ENCODE measurements at regions not wholly inside any gene's neighbourhood (a gene's known extent, or its start where the extent isn't known, plus 50 kb on each side); places are given as distances from the start of the nearest gene placed in this dataset.

- Mint-ChIP-seq H3K9me3 (ENCODE audit: unreplicated experiment) (no peaks in the 10 kb centered on the region), H3K4me1 (ENCODE audit: low read depth, unreplicated experiment) (no peaks in the 10 kb centered on the region), H3K27me3 (ENCODE audit: insufficient read depth, unreplicated experiment) (peaks cover 4% of the 10 kb centered on the region), H3K4me3 (ENCODE audit: unreplicated experiment) (no peak overlapping the region), H3K36me3 (ENCODE audit: insufficient read depth, unreplicated experiment) (no peaks in the 10 kb centered on the region), H3K27ac (ENCODE audit: unreplicated experiment) (no peak overlapping the region)
- no peak for TF ChIP-seq CTCF (IDR thresholded peaks at IDR 0.05; ENCODE audit: insufficient read depth in 1 of 2, low read depth in 1 of 2, low read length in 1 of 2, severe bottlenecking in 1 of 2, unreplicated experiment in 1 of 2)
- no peak for DNase-seq
- intact Hi-C loops (cut with micrococcal nuclease; ENCODE audit: unreplicated experiment), result no loop called here
- ChIA-PET POLR2A (no interaction called here), CTCF (no interaction called here)
- Histone ChIP-seq H3K27me3 (replicated peaks; ENCODE audit: control insufficient read depth, insufficient read depth, low read length) (no peaks in the 10 kb centered on the region), H3K9me3 (no peaks in the 10 kb centered on the region), H3K4me3 (ENCODE audit: low read depth, low read length) (no peak overlapping the region), H3K4me1 (no peaks in the 10 kb centered on the region), H3K36me3 (ENCODE audit: control insufficient read depth, insufficient read depth, low read length) (no peaks in the 10 kb centered on the region)
- BruUV-seq (replicated peaks), result no TSS peak
These were observed 369.2 kb downstream of the MID1IP1 start for GRCh38 chrX:39170464-39170863.

- Mint-ChIP-seq H3K4me1 (ENCODE audit: low read depth, unreplicated experiment) (no peaks in the 10 kb centered on the region), H3K27ac (ENCODE audit: unreplicated experiment) (no peak overlapping the region), H3K4me3 (ENCODE audit: unreplicated experiment) (no peak overlapping the region), H3K27me3 (ENCODE audit: insufficient read depth, unreplicated experiment) (peaks cover 2% of the 10 kb centered on the region), H3K36me3 (ENCODE audit: insufficient read depth, unreplicated experiment) (no peaks in the 10 kb centered on the region), H3K9me3 (ENCODE audit: unreplicated experiment) (no peaks in the 10 kb centered on the region)
- no peaks in the 10 kb centered on the region for H3K27me3 ChIP-seq (replicated peaks; ENCODE audit: control insufficient read depth, insufficient read depth, low read length)
- H3K36me3 ChIP-seq (ENCODE audit: control insufficient read depth, insufficient read depth, low read length), result no peaks in the 10 kb centered on the region
- intact Hi-C loops (cut with micrococcal nuclease; ENCODE audit: unreplicated experiment), result no loop called here
- H3K9me3 ChIP-seq, result no peaks in the 10 kb centered on the region
- CTCF ChIA-PET, result no interaction called here
- DNase-seq, result no peak
- TF ChIP-seq CTCF (IDR thresholded peaks at IDR 0.05; ENCODE audit: insufficient read depth in 1 of 2, low read depth in 1 of 2, low read length in 1 of 2, severe bottlenecking in 1 of 2, unreplicated experiment in 1 of 2), result no peak
- POLR2A ChIA-PET, result no interaction called here
- no peak overlapping the region for H3K4me3 ChIP-seq (ENCODE audit: low read depth, low read length)
- no peaks in the 10 kb centered on the region for H3K4me1 ChIP-seq
- BruUV-seq (replicated peaks), result no TSS peak
These were observed 370.4 kb downstream of the MID1IP1 start for GRCh38 chrX:39171686-39172085.

- Mint-ChIP-seq H3K36me3 (ENCODE audit: insufficient read depth, unreplicated experiment) (no peaks in the 10 kb centered on the region), H3K4me3 (ENCODE audit: unreplicated experiment) (no peak overlapping the region), H3K27me3 (ENCODE audit: insufficient read depth, unreplicated experiment) (peaks cover 5% of the 10 kb centered on the region), H3K27ac (ENCODE audit: unreplicated experiment) (no peak overlapping the region), H3K4me1 (ENCODE audit: low read depth, unreplicated experiment) (no peaks in the 10 kb centered on the region), H3K9me3 (ENCODE audit: unreplicated experiment) (no peaks in the 10 kb centered on the region)
- H3K4me3 ChIP-seq (ENCODE audit: low read depth, low read length), result no peak overlapping the region
- POLR2A ChIA-PET, result no interaction called here
- H3K36me3 ChIP-seq (ENCODE audit: control insufficient read depth, insufficient read depth, low read length), result no peaks in the 10 kb centered on the region
- intact Hi-C loops (cut with micrococcal nuclease; ENCODE audit: unreplicated experiment), result no loop called here
- no peaks in the 10 kb centered on the region for H3K27me3 ChIP-seq (replicated peaks; ENCODE audit: control insufficient read depth, insufficient read depth, low read length)
- no peak for DNase-seq
- no peak for TF ChIP-seq CTCF (IDR thresholded peaks at IDR 0.05; ENCODE audit: insufficient read depth in 1 of 2, low read depth in 1 of 2, low read length in 1 of 2, severe bottlenecking in 1 of 2, unreplicated experiment in 1 of 2)
- H3K4me1 ChIP-seq, result no peaks in the 10 kb centered on the region
- no TSS peak for BruUV-seq (replicated peaks)
- CTCF ChIA-PET, result no interaction called here
- no peaks in the 10 kb centered on the region for H3K9me3 ChIP-seq
These were observed 373.0 kb downstream of the MID1IP1 start for GRCh38 chrX:39174241-39174771.

Measured in Caco-2 (cell line).